ENCODE measurements at regions not wholly inside any gene's neighbourhood (a gene's known extent, or its start where the extent isn't known, plus 50 kb on each side); places are given as distances from the start of the nearest gene placed in this dataset.

DNA sequence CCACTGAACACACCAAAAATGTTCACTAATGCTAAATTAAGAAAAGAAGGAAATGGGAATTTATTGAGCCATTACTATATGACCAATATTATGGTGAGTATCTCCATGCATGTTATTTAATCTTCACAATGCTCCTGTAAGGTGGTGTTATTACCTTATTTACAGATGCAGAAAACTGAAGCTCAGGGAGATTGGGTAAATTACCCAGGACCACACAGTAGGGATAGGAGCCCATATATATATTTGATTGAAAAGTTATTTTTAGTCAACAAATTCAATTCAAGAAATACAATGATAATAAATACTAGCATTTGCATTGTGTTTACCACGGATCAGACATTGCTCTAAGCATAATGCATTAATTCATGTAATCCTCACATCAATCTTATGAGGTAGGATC lies 202.2 kb upstream of the FBXO11 start:
- no peak for DNase-seq

DNA sequence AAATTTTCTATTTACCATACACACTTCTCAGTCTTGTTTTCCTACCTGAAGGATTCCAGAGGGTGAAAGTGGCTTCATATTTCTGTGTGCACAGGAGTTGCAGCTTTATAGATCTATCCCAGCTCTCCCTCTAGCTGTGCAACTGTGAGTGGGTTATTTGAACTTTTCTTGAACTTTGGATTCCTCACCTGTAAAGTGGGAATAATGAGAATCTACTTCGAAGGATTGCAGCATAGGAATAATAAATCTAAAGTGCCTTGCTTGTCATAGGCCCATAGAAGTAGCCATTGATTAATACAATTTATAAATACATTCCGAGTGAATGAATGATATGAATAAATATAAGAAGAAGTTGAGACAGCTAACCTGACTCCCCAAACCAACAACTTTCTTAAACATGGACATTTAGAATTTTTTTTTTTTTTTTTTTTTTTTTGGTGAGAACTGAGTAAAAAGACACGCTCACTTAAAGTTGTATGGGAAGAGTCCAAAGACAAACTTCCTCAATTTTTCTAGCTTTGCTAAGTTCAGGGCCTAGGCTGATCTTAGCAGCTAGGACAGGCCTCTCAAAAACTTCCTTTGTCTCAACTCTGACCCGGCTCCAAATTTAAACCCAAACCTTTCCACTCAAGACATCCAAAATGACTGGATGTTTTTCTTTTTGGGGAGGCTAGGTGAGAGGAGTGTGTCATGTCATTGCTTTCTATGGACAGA lies 203.3 kb upstream of the FBXO11 start:
- no peak for DNase-seq

DNA sequence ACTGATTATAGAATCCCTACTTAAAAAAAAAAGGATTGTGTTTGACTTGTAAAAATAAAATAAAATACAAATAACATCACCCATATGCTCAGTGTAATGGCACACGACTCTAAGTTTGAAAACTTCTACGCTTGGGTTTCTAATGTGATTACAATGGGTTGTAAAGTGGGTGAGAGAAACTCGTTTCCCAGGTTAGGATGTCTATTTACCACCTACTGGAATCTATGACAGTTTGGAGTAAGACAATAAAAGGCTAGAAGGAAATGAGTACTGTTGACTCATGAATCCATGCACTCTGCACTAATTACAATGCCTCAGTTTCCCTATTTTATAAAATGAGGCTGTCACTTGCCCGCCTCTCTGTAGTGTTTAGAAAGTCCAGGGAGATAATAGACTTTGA lies 204.0 kb upstream of the FOXN2 start:
- no peak for DNase-seq

DNA sequence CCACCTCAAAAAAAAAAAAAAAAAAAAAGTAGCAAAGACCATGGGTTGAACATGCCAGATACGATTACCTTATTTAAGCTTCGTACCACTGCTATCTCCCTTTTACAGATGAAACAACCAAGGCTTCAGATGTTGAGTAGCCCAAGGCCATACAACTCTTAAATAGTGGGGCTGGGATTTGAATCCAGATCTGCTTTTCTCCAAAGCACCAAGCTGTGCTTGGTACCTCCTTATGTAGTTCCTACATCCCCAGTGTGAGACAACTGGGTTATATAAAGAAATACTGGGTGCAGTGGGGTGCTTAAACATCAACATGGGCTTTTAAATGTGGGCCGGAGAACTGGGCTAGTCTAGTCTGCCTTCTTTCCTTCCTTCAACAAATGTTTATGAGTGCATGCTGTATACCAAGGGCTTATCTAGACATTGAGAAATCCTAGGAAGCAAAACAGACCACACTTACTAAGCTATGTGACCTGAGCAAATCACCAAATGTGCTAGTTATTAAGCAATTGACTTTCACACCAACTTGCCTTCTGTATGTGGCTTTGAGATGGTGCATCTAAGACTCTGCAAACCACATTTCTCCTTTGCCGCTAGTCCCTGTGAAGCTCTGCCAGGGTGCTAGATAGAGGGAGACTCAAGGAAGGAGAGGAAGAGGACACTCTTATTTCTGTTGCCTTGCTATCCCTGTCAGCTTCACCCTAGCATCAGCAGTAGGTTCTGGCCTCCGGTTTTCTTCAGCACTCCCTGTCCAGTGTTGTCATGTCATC lies 201.4 kb upstream of the FOXN2 start:
- no peak for DNase-seq

DNA sequence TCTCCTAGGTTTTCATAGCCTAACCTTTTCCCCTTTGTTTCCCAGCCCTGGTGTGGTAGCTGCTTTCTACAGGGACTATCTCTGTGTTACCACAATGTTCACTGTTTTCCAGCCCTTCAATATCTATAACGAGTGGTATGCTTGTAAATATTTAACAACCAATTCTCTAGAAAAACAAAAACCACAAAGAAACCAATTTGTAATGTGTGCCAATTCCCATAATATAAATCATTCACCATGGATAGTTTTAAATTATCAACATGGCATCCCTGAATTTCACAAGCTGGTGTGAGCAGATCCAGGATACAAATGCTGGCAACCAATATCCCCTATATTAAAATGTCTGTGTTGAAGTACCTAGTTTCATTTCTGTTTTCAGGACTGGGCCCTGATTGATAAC lies 200.7 kb upstream of the FOXN2 start:
- DNase-seq, result no peak

DNA sequence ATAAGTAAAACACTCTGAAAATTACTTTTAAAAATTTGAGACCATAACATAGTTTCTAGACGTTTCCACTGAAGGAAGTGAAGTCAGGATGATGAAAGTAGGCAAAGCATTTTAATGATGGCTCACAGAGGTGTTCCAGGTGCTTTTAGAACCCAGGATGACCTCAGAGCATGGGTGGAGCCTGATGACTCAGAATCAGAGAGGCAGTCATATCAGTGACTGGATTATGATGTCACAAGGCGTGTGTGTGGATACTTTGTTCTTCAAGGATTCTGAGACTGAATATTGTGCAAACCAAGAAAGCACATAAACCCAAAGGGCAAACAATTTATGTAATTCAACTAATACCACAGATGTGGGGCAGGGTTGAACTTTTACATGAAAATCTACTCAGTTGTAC lies 200.2 kb upstream of the FOXN2 start:
- DNase-seq, result no peak

DNA sequence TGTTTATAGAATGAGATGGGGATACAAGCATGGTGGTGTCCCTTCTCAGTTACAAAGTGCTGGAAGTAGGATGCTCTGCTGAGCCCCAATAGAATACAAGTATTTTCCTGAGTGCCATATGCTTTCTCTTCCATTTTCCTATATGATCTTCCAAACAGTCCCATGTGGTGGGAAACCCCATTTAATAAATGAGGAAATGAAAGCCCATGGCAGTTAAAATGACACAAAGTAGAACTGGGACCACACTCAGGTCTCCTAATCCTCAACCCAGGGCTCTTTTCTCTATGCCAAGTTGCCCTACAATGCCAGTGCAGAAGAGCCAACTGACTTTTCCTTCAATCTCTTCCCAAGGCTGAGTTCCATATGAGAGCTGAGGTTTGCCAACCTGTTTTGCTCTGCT lies 198.0 kb upstream of the FOXN2 start:
- DNase-seq, result no peak

DNA sequence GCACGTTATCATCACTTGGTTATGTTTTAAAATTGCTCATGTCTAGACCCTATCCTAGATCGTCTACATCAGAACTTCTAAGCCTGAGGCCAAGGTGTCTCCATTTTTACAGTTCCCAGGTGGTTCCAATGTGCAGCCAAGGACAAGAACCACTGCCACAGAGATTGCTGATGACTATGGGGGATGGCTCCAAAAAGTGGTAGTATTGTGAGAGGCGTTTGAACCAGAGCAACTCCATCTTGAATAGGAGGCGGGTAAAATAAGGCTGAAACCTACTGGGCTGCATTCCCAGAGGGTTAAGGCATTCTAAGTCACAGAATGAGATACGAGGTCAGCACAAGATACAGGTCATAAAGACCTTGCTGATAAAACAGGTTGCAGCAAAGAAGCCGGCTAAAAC lies 195.6 kb upstream of the FOXN2 start:
- no peak for DNase-seq

DNA sequence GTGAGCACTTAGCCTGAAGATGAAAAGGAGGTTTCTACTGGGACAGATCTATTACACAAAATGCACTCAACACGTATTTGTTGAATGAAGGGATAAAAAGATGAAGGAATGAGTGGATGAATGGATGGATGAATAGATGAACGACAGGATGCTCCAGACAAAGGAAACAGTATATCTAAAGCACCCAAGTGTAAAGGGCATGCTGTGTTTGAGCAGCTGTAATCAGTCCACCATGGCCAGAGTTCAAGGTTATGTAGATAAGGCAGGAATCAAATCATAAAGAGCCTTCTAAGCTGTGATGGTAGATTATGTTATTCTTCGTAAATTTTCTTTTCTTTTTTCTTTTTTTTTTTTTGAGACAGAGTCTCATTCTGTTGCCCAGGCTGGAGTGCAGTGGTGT lies 194.4 kb upstream of the FOXN2 start:
- no peak for DNase-seq

DNA sequence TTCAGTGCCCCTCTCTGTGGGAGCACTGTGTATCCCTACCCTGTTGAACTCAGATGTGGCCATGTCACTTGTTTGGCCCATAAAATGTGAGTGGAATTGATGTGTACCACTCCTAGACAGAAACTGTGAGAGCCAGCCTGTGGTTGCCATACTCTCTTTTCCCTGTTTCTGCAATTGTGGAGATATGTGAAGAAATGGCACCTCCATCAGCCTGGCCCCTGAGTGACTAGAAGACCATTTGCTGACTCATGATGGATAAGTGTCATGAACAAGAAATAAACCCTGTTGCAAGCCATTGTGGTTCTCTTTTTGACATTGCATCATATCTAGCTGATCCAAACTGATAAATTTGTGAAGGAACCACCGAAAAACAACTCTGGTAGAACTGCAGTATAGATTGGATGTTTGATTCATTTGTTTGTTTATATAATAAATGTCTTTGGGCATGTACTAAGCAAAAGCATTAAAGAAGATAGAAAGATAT lies 193.7 kb upstream of the FOXN2 start:
- DNase-seq, result no peak

DNA sequence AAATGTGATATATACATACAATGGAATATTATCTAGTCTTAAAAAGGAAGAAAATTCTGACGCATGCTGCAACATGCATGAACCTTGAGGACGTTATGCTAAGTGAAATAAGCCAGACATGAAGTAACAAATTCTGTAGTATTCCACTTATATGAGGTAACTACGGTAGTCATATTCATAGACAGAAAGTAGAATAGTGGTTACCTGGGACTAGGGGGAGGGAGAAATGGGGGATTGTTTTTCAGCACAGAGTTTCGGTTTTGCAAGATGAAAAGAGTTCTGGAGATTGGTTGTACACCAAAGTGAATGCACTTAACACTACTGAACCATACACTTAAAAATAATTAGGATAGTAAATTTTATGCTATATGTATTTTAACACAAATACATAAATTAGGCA lies 192.3 kb upstream of the FOXN2 start:
- DNase-seq, result no peak

DNA sequence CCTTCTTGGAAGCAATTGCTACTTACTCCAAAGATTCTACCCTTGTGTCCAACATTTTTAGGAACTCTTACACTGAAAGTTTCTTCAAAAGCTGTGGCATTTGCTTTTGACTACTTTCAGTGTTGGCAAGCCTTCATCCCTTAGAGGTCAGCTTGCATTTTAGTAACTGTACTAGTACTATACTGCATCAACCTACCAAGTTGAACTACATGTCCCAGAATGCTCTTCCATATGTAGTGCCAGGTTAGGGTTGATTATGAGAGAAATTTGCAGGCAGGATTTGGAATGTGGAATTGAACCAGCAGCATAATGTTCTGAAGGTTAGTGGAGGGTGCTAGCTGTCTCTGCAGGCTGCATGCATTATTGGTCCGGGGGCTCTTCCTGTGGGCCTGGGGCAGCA lies 189.9 kb upstream of the FOXN2 start:
- no peak for DNase-seq

DNA sequence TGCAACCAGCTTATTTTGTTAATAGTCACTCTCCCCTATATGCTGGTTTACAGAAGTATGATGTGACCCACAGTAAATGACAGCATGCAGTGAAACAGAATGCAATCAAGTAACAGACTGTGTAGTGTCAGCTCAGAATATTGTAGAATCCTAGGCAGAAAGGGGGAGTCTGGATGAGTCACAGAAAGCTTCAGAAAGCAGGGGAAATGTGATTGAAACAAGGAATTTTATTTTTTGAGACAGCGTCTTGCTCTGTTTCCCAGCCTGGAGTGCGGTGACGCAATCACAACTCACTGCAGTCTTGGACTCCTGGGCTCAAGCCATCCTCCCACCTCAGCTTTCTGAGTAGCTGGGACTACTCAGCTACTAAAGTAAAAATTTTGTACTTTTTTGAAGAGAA lies 188.3 kb upstream of the FOXN2 start:
- DNase-seq, result no peak

DNA sequence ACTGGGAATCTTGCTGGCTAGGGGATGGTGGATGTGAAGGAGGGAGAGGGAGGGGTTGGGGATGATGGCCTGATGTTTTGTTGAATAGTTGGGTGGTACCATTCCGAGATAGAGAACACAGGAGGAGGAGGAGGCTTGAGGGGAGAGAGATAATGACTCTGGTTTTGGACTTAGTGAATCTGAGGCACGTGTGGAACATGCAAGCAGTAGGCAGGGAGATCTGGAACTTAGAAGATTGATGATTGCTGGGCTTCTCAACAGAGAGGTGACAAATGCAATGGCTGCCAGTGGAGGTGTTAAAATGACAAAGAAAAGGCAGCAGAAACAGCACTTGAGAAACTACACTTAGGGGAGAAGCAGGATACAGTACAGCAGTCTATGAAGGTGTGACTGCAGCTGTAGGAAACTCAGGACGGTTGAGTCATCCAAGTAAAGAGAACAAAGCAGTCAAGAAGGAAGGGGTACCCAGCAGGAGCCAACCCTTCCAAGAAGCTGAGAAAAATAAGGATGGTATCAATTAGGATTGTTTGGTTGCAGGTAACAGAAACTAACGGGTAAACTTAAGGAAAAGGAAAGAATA lies 186.8 kb upstream of the FOXN2 start:
- DNase-seq, result no peak

DNA sequence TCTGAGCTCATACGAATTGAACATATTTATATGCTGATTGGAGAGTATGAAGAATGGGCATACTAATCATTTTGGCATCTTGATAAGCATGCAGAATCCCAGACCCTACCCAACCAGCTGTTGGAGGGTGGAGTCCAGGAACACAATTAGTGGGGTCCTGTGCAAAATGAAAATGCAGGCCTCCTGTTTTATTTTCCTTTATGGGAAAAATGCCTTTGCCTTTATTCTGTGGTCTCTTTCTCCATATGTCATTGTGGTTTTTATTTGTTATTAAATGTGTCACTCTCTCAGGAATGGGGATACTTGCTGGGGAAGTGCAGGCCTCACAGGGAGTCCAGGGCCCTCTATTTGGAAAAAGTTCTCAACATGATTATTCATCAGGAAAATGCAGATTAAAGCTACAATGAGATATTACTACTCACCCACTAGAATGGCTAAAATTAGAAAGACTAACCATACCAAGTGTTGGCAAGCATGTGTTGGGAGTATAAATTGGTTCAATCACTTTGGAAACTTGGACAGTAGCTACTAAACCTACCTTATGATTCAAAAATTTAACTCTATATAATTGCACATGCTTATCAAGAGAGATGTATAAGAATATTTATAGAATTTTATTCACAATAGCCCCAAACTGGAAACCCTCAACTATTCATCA lies 185.1 kb upstream of the FOXN2 start:
- no peak for DNase-seq

DNA sequence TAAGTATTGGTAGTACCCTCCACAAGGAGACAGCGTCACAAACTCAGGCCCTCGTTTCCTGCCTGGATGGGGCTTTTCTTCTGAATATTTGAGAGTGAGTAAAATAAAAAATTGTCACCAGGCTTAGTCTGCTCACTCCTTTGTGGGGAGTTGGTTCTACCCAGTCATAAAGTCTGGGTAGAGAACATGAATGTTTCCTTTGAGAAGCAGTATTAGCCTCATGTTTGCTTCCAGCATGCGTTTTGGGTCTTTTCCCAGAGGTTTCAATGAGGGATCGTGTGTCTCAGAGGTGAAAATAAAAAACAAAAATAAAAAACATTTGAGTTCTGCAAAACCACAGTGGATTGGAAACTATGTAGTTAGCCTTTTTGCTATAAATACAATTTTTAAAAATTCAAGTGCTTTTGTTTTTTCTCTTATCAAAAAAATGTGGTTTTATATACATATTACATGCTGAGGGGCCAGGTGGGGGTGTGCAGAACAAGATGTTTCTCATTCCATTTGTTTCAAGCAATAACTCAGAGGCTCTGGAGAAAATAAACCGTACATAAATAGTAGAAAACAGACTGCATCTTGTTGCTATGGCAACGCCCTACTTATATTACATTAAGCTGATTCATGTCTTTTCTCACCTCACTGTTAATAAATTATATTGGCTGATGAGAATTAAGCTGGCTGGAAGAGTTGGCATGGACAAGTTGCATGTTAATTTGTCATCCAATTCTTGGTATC lies 182.8 kb upstream of the FOXN2 start:
- DNase-seq, result no peak

DNA sequence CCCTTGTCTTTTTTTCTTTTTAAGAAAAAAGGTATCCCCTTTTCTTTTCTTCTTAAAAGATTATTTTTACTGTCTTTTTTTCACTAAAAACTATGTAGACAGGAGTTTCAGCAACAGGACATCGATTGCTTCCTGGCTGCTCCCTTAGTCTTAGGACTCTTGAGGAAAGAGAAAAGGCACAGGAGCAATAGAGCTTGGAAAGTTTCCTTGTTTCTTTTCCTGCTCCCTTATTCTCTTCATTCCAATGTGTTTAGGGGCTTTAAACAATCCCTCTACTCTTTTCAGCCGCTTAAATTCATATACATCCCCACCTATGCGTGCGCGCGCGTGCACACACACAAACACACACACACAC lies 182.2 kb upstream of the FOXN2 start:
- no peak for DNase-seq

DNA sequence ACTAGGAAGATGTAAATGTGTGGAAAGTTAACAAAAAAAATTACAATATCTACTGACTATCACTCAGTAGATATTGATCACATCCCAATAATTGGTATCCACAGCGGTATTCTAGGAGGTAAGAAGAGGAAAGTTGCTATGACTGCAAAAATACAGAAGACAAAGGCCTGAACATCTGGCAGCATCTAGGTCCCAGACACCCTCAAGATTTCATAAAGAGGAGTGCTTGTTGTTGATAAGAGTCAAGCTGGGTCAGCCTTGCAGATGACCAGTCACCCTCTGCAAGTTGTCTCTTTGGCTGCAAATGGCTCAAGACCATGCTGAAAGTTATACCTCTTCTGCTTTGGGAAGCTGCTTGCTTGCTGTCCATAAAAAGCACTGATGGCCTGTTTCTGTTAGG lies 179.8 kb upstream of the FOXN2 start:
- no peak for DNase-seq

DNA sequence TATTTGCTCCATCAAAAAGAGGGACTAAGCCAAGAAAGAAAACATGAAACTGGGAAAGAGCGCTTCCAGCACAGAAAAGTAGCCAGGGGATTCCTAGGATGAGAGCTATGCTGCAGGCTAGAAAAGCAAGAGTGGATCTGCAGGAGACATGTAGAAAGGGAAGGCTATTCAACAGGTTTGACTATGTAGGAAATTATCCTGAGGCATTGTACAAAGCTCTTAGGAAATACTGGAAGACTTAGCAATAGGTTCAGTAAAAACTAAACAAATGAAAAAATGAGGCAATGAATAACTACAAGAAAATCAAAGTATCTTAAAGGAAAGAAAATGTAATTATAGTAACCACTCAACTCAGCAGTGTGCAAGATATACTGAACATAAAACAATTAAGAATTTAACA lies 178.7 kb upstream of the FOXN2 start:
- no peak for DNase-seq

DNA sequence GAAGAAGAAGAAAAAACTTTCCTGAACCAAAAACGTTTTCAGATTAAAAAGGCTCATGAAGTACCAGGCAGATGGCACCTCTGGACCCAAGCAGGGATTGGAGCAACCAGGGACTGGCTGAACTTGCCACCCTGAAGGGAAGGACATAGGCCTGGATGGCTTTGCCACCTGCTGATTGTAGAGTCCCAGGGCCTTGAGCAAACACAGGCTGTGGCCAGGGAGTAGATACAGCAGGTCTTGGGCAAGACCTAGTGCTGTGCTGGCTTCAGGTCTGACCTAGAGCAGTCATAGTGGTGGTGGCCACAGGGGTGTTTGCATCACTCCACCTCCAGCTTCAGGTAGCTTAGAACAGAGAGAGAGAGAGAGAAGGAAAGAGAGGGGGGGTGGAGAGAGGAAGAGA lies 176.7 kb upstream of the FOXN2 start:
- DNase-seq, result no peak

DNA sequence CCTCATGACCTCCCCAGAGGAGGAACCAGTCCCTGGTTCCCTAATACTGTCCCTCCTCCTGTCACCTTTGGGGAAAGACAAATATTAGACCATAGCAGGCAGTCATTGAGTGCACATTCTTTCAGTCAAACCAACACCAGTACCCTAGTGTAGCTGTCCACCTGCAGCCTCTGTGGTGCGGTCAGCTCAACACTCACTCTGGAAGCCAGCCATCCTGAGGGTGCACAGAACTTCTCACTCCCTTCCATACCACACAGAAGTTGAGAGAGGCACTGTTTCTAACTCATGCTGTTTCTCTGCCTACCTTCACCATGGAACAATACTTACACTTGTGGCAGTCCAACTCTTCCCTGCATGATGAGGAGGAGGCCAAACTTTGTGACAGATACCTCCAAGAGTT lies 175.6 kb upstream of the FOXN2 start:
- DNase-seq, result no peak

DNA sequence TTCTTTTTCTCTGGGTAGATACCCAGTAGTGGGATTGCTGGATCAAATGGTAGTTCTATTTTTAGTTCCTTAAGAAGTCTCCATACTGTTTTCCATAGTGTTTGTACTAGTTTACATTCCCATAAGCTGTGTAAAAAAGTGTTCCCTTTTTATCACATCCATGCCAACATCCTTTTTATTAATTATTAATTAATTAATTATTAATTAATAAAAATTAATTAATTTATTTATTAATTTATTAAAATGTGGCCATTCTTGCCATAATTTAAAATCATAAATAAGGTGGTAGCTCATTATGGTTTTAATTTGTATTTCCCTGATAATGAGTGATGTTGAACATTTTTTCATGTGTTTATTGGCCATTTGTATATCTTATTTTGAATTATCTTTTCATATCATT lies 173.9 kb upstream of the FOXN2 start:
- no peak for DNase-seq

DNA sequence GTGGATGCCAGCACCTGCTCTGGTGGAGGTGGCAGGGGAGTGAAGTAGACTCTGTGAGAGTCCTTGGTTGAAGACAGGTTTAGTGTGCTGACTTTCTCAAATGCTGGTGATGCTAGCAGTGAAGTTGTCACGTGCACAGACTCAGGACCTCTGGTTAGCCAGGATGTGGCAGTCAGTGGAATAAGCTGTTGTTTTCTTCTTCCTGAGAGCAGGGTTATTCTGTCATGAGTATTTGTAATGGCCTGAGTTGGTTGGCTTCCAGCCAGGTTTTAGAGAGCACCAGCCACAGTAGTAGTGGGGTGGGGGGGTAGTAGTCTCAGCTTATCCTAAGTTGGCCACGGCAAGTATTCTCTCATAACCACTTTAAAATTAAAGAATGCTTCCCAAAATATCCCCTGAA lies 169.7 kb upstream of the FOXN2 start:
- DNase-seq, result no peak

Measured in NCI-H526 (cell line).